OCI-LY3 (cell line): ENCODE measurements at regions not wholly inside any gene's neighbourhood (a gene's known extent, or its start where the extent isn't known, plus 50 kb on each side); places are given as distances from the start of the nearest gene placed in this dataset.
A peak's percentile ranks its signal among the peaks of the same experiment; 100 is the strongest.

Experiments used
- H2AFZ ChIP-seq: fragments of 200-600, 300-600 bp; shearing (Covaris generic); 2 replicates; pipeline ENCODE4 v1.6.0; 2014; ENCODE audit warnings: antibody characterized with exemption, low read depth, low read length
- H3K27ac ChIP-seq: fragments of 200-600, 300-600 bp; sonication (generic); 2 replicates; pipeline ENCODE4 v1.5.1; 2014; ENCODE audit warnings: mild to moderate bottlenecking, low read length, moderate library complexity, mixed read lengths
- H3K27me3 ChIP-seq: fragments of 200-600, 300-600 bp; sonication (generic); 2 replicates; pipeline ENCODE4 v1.6.1; 2014; ENCODE audit warnings: low read depth, low read length, mixed read lengths
- H3K36me3 ChIP-seq: fragments of 200-600, 300-600 bp; sonication (generic); replicated peaks from 2 replicates; pipeline ENCODE3; 2014; ENCODE audit warnings: low read depth, low read length, mixed read lengths
- H3K4me1 ChIP-seq: fragments of 300-600, 200-600 bp; sonication (generic); 2 replicates; pipeline ENCODE4 v1.6.1; 2014; ENCODE audit warnings: low read length, mixed read lengths
- H3K4me2 ChIP-seq: fragments of 200-600, 300-600 bp; sonication (generic); 2 replicates; pipeline ENCODE4 v1.6.1; 2014; ENCODE audit warnings: low read length, mixed read lengths
- H3K4me3 ChIP-seq: fragments of 300-600, 200-600 bp; sonication (generic); 2 replicates; pipeline ENCODE4 v1.5.1; 2014; ENCODE audit warnings: antibody characterized with exemption, mild to moderate bottlenecking, low read length, moderate library complexity
- H3K79me2 ChIP-seq: fragments of 300-600, 200-600 bp; shearing (Covaris generic); 2 replicates; pipeline ENCODE4 v1.6.1; 2014; ENCODE audit warnings: mild to moderate bottlenecking, low read length, mixed read lengths
- H3K9ac ChIP-seq: fragments of 300-600, 200-600 bp; shearing (Covaris generic); 2 replicates; pipeline ENCODE4 v1.6.0; 2014; ENCODE audit warnings: mild to moderate bottlenecking, low read length, moderate library complexity
- H3K9me3 ChIP-seq: fragments of 200-600, 300-600 bp; shearing (Covaris generic); 2 replicates; pipeline ENCODE4 v1.6.1; 2014; ENCODE audit warnings: low read length, mixed read lengths; ENCODE audit not compliant: insufficient read depth
- H4K20me1 ChIP-seq: fragments of 200-600, 300-600 bp; sonication (generic); 2 replicates; pipeline ENCODE4 v1.6.1; 2016; ENCODE audit warnings: low read length, mixed read lengths; ENCODE audit not compliant: insufficient read depth
- EZH2phosphoT487 ChIP-seq: fragments of 200-600 bp; shearing (Covaris generic); IDR thresholded peaks from 2 replicates; pipeline ENCODE4 v1.6.1; 2018; ENCODE audit warnings: antibody characterized with exemption, mixed run types, low read depth
- TF ChIP-seq, protein P1 (sequence below): fragments of 200-600, 300-600 bp; sonication (generic); IDR thresholded peaks from 2 replicates; pipeline ENCODE4 v1.5.1; 2014; ENCODE audit warnings: antibody characterized with exemption, low read length, low read depth

GRCh38 chr18:45525301-45525700 is 90.0 kb upstream of the SLC14A2 start:
- Histone ChIP-seq H3K27me3 (no peaks in the 10 kb centered on the region), H4K20me1 (no peaks in the 10 kb centered on the region), H3K79me2 (no peaks in the 10 kb centered on the region), H3K9me3 (no peaks in the 10 kb centered on the region), H3K9ac (no peak overlapping the region), H3K4me1 (peaks cover 67% of the 10 kb centered on the region), H3K4me2 (peak overlapping the region; percentile 76), H2AFZ (no peak overlapping the region), H3K4me3 (no peak overlapping the region), H3K36me3 (no peaks in the 10 kb centered on the region), H3K27ac (no peak overlapping the region)
- TF ChIP-seq, protein P1, sequence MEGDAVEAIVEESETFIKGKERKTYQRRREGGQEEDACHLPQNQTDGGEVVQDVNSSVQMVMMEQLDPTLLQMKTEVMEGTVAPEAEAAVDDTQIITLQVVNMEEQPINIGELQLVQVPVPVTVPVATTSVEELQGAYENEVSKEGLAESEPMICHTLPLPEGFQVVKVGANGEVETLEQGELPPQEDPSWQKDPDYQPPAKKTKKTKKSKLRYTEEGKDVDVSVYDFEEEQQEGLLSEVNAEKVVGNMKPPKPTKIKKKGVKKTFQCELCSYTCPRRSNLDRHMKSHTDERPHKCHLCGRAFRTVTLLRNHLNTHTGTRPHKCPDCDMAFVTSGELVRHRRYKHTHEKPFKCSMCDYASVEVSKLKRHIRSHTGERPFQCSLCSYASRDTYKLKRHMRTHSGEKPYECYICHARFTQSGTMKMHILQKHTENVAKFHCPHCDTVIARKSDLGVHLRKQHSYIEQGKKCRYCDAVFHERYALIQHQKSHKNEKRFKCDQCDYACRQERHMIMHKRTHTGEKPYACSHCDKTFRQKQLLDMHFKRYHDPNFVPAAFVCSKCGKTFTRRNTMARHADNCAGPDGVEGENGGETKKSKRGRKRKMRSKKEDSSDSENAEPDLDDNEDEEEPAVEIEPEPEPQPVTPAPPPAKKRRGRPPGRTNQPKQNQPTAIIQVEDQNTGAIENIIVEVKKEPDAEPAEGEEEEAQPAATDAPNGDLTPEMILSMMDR = no peak
- no peak for TF ChIP-seq EZH2phosphoT487

DNA sequence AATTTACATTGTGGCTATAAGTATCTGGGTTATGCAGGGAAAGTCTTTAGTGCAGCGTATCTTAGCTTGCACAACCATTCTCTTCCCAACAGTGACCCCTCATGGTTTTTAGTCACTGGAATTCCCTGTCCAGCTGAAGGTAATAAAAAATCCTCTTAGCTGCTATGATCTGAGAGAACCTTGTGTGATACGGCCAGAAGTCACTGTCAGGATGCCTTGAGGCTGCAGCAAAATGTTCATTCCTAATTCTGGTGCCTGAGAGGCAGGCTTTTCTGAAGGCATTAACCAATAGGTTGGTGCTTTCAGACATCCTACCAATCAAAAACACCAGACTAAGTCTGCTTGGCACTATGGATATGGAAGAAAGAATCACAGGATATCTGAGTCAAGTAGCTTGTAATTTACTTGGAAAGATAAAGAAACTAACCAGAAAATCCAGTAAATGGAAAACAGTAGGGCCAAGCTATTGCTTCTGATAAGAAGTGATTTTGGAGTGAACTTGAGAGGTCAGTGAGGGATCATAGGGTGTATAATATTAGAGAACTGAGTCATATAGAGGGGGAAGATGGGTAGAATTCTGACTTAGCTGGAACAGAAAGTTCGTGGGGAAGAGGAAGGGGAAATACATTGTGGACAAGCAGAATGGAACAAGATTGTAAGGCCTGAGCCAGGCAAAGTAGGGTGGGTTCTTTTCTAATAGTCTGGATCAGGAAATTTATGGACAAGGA is 89.0 kb upstream of the SLC14A2 start:
- Histone ChIP-seq H3K4me1 (peaks cover 57% of the 10 kb centered on the region), H3K9ac (peak overlapping the region; percentile 42; the same call in 1 of the 2 replicates), H3K9me3 (no peaks in the 10 kb centered on the region), H4K20me1 (no peaks in the 10 kb centered on the region), H3K4me2 (peak overlapping the region; percentile 76), H3K36me3 (no peaks in the 10 kb centered on the region), H2AFZ (peak overlapping the region; percentile 11), H3K4me3 (peak overlapping the region; percentile 51), H3K79me2 (no peaks in the 10 kb centered on the region), H3K27me3 (no peaks in the 10 kb centered on the region), H3K27ac (peak overlapping the region; percentile 61)
- TF ChIP-seq EZH2phosphoT487 = no peak
- TF ChIP-seq, protein P1 = peak; percentile 73

- Histone ChIP-seq H3K27ac (no peak overlapping the region), H3K27me3 (no peaks in the 10 kb centered on the region), H3K4me2 (no peak overlapping the region), H2AFZ (no peak overlapping the region), H3K79me2 (no peaks in the 10 kb centered on the region), H3K9ac (no peak overlapping the region), H4K20me1 (no peaks in the 10 kb centered on the region), H3K4me1 (peaks cover 45% of the 10 kb centered on the region), H3K4me3 (no peak overlapping the region), H3K9me3 (no peaks in the 10 kb centered on the region), H3K36me3 (no peaks in the 10 kb centered on the region)
- TF ChIP-seq, protein P1 = no peak
- no peak for TF ChIP-seq EZH2phosphoT487
Measured at GRCh38 chr18:45527891-45528290, 87.4 kb upstream of the SLC14A2 start.

DNA sequence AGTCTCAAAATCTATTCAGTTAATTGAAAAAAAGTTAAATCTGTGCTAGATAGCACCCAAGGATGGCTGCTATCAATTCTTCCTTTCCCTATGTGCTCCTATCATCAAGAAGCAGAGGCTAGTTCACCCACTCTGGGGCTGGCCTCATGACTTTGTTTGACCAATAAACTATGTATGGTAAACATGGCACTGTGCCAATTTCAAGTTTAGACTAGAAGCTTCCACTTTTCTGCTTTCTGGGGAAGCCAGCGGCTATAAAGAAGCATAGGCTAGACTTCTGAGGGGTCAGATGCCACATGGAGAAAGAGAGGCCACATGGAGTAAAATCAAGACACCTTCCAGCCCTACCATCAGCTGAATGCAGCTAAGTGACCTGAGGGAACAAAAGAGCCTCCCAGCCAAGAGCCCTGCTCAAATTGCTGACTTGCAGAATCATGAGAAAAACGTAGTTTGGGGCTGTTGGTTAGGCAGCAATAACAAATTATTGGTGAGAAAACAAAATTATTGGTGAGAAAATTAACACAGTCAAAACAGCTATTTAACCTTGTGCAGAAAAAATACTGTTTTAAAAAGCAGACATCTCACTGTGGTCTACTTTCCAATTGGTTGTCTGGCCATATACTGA is 86.5 kb upstream of the SLC14A2 start:
- H3K4me3 ChIP-seq = no peak overlapping the region
- no peak overlapping the region for H3K27ac ChIP-seq
- H3K36me3 ChIP-seq = no peaks in the 10 kb centered on the region
- no peaks in the 10 kb centered on the region for H3K9me3 ChIP-seq
- H4K20me1 ChIP-seq = no peaks in the 10 kb centered on the region
- no peak overlapping the region for H2AFZ ChIP-seq
- no peak overlapping the region for H3K4me2 ChIP-seq
- H3K27me3 ChIP-seq = no peaks in the 10 kb centered on the region
- H3K4me1 ChIP-seq = peaks cover 45% of the 10 kb centered on the region
- no peak for TF ChIP-seq EZH2phosphoT487
- TF ChIP-seq, protein P1 = no peak
- H3K79me2 ChIP-seq = no peaks in the 10 kb centered on the region
- no peak overlapping the region for H3K9ac ChIP-seq
